ENCODE measurements at regions not wholly inside any gene's neighbourhood (a gene's known extent, or its start where the extent isn't known, plus 50 kb on each side); places are given as distances from the start of the nearest gene placed in this dataset.
"Not testable (repeated sequence)": the region's sequence is repeated elsewhere in the genome, so short reads cannot be mapped to it uniquely, and the experiment has no call there.

GRCh38 chr9:81424431-81424830 lies 264.9 kb downstream of the TLE1 start:
- no peak for DNase-seq

- DNase-seq: no peak
These were observed 265.6 kb downstream of the TLE1 start for GRCh38 chr9:81423589-81424326.

- DNase-seq: not testable (repeated sequence)
These were observed 268.3 kb downstream of the TLE1 start for GRCh38 chr9:81421090-81421489.

GRCh38 chr9:81420024-81420423 lies 269.3 kb downstream of the TLE1 start:
- DNase-seq: no peak

GRCh38 chr9:81417941-81418340 lies 271.4 kb downstream of the TLE1 start:
- no peak for DNase-seq

- no peak for DNase-seq
These were observed 272.1 kb downstream of the TLE1 start for GRCh38 chr9:81417299-81417675.

GRCh38 chr9:81416476-81417298 lies 272.7 kb downstream of the TLE1 start:
- no peak for DNase-seq

GRCh38 chr9:81414836-81415235 lies 274.5 kb downstream of the TLE1 start:
- DNase-seq: no peak

- no peak for DNase-seq
These were observed 277.4 kb downstream of the TLE1 start for GRCh38 chr9:81411961-81412360.

- no peak for DNase-seq
These were observed 279.1 kb downstream of the TLE1 start for GRCh38 chr9:81410201-81410600.

GRCh38 chr9:81408951-81409350 lies 280.4 kb downstream of the TLE1 start:
- DNase-seq: no peak

- no peak for DNase-seq
These were observed 284.3 kb downstream of the TLE1 start for GRCh38 chr9:81404931-81405598.

GRCh38 chr9:81397481-81398381 lies 291.6 kb downstream of the TLE1 start:
- no peak for DNase-seq

- no peak for DNase-seq
These were observed 292.8 kb downstream of the TLE1 start for GRCh38 chr9:81396528-81396927.

- no peak for DNase-seq
These were observed 293.7 kb downstream of the TLE1 start for GRCh38 chr9:81395676-81396054.

- no peak for DNase-seq
These were observed 294.3 kb downstream of the TLE1 start for GRCh38 chr9:81394881-81395675.

- no peak for DNase-seq
These were observed 295.1 kb downstream of the TLE1 start for GRCh38 chr9:81393985-81394811.

GRCh38 chr9:81391457-81391825 lies 297.9 kb downstream of the TLE1 start:
- no peak for DNase-seq

GRCh38 chr9:81390792-81391456 lies 298.4 kb downstream of the TLE1 start:
- no peak for DNase-seq

GRCh38 chr9:81389569-81389993 lies 299.8 kb downstream of the TLE1 start:
- no peak for DNase-seq

Measured in T-helper 1 cell (primary cell).